ENCODE measurements at regions not wholly inside any gene's neighbourhood (a gene's known extent, or its start where the extent isn't known, plus 50 kb on each side); places are given as distances from the start of the nearest gene placed in this dataset.

DNA sequence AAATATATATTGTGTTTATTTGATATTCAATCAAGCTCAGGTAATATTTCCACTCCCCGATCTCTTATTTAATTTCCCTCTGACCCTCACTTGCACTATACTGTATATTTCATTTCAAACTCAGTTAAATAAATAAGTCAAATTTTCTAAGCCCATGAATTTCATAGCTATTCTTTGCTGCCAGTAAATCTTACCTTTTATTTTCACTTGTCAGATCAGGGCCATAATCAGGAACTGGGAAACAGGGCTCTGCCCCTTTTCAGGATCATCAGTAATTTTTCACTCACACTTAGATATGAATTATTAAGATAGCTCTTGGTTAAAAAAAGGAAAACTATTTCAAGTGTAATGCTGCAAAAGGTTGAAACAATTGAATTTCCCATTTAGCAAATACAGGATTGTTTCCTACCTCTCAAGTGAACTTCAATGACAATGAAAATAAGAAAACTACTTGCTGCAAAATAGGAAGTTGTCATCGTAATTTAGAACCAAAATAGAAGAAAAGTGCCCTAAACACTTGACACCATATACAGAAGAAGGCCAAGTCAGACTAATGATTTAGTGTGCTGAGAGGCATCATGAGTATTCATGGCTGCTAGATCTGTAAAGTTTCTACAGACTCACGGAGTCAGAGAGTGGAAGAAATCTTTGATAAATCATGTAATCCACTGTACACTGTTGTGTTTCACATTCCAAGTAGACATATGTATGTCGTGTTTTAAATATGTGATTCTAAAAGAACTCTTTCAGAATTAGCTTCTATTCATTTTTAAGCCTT is 316.8 kb upstream of the CNTN5 start:
- intact Hi-C loops (cut with micrococcal nuclease; ENCODE audit: unreplicated experiment) (no loop called here), in situ Hi-C loops (cut with MboI) (no loop called here)
- SMC1A ChIA-PET (ENCODE audit: uncharacterized antibody, unreplicated experiment) = no interaction called here
- H4K20me1 ChIP-seq (ENCODE audit: control insufficient read depth, insufficient read depth) = no peaks in the 10 kb centered on the region
- no peak overlapping the region for H3K4me3 ChIP-seq
- POLR2A ChIA-PET = no interaction called here
- BruUV-seq (replicated peaks) = no TSS peak
- no peaks in the 10 kb centered on the region for H3K36me3 ChIP-seq (ENCODE audit: control insufficient read depth in 2 of 2, insufficient read depth in 2 of 2, low read length in 1 of 2)
- H3K27me3 ChIP-seq (replicated peaks in 1 of 2; ENCODE audit: control insufficient read depth in 2 of 2, insufficient read depth in 2 of 2, low read length in 1 of 2) = no peaks in the 10 kb centered on the region
- DNase-seq (ENCODE audit: low read depth, low spot score) (no peak), FAIRE-seq (no peak), ATAC-seq (no peak)
- TF ChIP-seq NFYB (IDR thresholded peaks at IDR 0.05; ENCODE audit: insufficient read depth, low read depth, low read length) = no peak
- no peak for TF ChIP-seq SIN3A (IDR thresholded peaks at IDR 0.05; ENCODE audit: low read depth, low read length)
- TF ChIP-seq SUZ12 (IDR thresholded peaks at IDR 0.05; ENCODE audit: unreplicated experiment) = no peak
- no peak for TF ChIP-seq SIX5 (IDR thresholded peaks at IDR 0.05; ENCODE audit: low read depth, low read length, severe bottlenecking)
- no peak for TF ChIP-seq YY1 (IDR thresholded peaks at IDR 0.05; ENCODE audit: low read depth, low read length)
- no peak for TF ChIP-seq NBN (IDR thresholded peaks at IDR 0.05)
- no peak for TF ChIP-seq SMC3 (IDR thresholded peaks at IDR 0.05; ENCODE audit: borderline replicate concordance, low read length)
- no peak for TF ChIP-seq IKZF2 (IDR thresholded peaks at IDR 0.05)
- no peak for TF ChIP-seq KAT2A (conservative IDR thresholded peaks at IDR 0.05; ENCODE audit: control insufficient read depth, low read depth, low read length)
- TF ChIP-seq, protein P1, sequence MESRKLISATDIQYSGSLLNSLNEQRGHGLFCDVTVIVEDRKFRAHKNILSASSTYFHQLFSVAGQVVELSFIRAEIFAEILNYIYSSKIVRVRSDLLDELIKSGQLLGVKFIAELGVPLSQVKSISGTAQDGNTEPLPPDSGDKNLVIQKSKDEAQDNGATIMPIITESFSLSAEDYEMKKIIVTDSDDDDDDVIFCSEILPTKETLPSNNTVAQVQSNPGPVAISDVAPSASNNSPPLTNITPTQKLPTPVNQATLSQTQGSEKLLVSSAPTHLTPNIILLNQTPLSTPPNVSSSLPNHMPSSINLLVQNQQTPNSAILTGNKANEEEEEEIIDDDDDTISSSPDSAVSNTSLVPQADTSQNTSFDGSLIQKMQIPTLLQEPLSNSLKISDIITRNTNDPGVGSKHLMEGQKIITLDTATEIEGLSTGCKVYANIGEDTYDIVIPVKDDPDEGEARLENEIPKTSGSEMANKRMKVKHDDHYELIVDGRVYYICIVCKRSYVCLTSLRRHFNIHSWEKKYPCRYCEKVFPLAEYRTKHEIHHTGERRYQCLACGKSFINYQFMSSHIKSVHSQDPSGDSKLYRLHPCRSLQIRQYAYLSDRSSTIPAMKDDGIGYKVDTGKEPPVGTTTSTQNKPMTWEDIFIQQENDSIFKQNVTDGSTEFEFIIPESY (IDR thresholded peaks at IDR 0.05) = no peak
- no peak for TF ChIP-seq POLR2AphosphoS2 (IDR thresholded peaks at IDR 0.05; ENCODE audit: low read depth, low read length)
- no peak for TF ChIP-seq MTA2 (IDR thresholded peaks at IDR 0.05; ENCODE audit: low read depth)
- TF ChIP-seq ZSCAN29 (IDR thresholded peaks at IDR 0.05) = no peak
- no peak for TF ChIP-seq HCFC1 (IDR thresholded peaks at IDR 0.05; ENCODE audit: low read length)
- no peak for TF ChIP-seq NFIC (IDR thresholded peaks at IDR 0.05; ENCODE audit: low read depth, low read length)
- no peak for TF ChIP-seq PAX8 (IDR thresholded peaks at IDR 0.05)
- no peak for TF ChIP-seq STAT1 (conservative IDR thresholded peaks at IDR 0.05)
- TF ChIP-seq LARP7 (IDR thresholded peaks at IDR 0.05) = no peak
- TF ChIP-seq SUPT20H (IDR thresholded peaks at IDR 0.05; ENCODE audit: borderline replicate concordance, control insufficient read depth, low read depth, low read length) = no peak
- H3K9ac ChIP-seq (ENCODE audit: control insufficient read depth, insufficient read depth, low read length) = no peak overlapping the region
- no peaks in the 10 kb centered on the region for H3K9me3 ChIP-seq (replicated peaks; ENCODE audit: control insufficient read depth, insufficient read depth, low read length)
- H3K79me2 ChIP-seq (ENCODE audit: control insufficient read depth, insufficient read depth, low read length) = no peaks in the 10 kb centered on the region
- no peak overlapping the region for H2AFZ ChIP-seq (ENCODE audit: control insufficient read depth, low read depth, low read length)
- H3K4me1 ChIP-seq (ENCODE audit: control insufficient read depth, insufficient read depth, low read length) = no peaks in the 10 kb centered on the region
- 24% methylated on average over 4 of the region's 4 CpGs for WGBS (ENCODE audit: insufficient coverage, insufficient replicate concordance, low lambda C conversion rate, missing lambda C conversion rate)
- RAD21 ChIA-PET (ENCODE audit: unreplicated experiment) = no interaction called here
- no peak overlapping the region for H3K27ac ChIP-seq (ENCODE audit: control insufficient read depth, insufficient read depth)
- CTCF ChIA-PET = no interaction called here
- no peak overlapping the region for H3K4me2 ChIP-seq (ENCODE audit: control insufficient read depth, insufficient read depth)

All from GM12878 (cell line).